ENCODE measurements at regions not wholly inside any gene's neighbourhood (a gene's known extent, or its start where the extent isn't known, plus 50 kb on each side); places are given as distances from the start of the nearest gene placed in this dataset.

- Histone ChIP-seq H3K4me2 (ENCODE audit: low read depth, low read length) (no peak overlapping the region), H3K27me3 (ENCODE audit: control insufficient read depth in 1 of 2, insufficient read depth in 2 of 2, low read length in 2 of 2) (no peaks in the 10 kb centered on the region), H3K27ac (ENCODE audit: extremely low read length, insufficient read depth, low read length) (no peak overlapping the region), H3K4me1 (ENCODE audit: insufficient read depth, low read length) (no peaks in the 10 kb centered on the region), H3K9ac (ENCODE audit: insufficient read depth, low read depth, low read length) (no peak overlapping the region), H3K4me3 (replicated peaks in 1 of 3; ENCODE audit: insufficient read depth in 1 of 3, low read depth in 2 of 3, low read length in 3 of 3) (no peak overlapping the region), H2AFZ (ENCODE audit: low read length) (no peak overlapping the region), H3K36me3 (replicated peaks in 1 of 2; ENCODE audit: control insufficient read depth in 1 of 2, insufficient read depth in 2 of 2, low read length in 2 of 2) (no peaks in the 10 kb centered on the region), H3K9me3 (ENCODE audit: low read length) (no peaks in the 10 kb centered on the region), H3K79me2 (ENCODE audit: insufficient read depth, low read length) (no peaks in the 10 kb centered on the region), H4K20me1 (ENCODE audit: insufficient read depth, low read length) (no peaks in the 10 kb centered on the region)
- ChIA-PET CTCF (ENCODE audit: low intra/inter-chr PET ratio, low total read pairs) (no interaction called here), POLR2A (no interaction called here)
- no TSS peak for BruUV-seq (replicated peaks)
- DNase-seq (ENCODE audit: low spot score) = no peak
- intact Hi-C loops (cut with micrococcal nuclease; ENCODE audit: unreplicated experiment) = no loop called here
- in situ Hi-C loops (cut with HindIII; ENCODE audit: extremely low pct_ligation_motif_present, low pct_unique_long_range_greater_than_20kb) = no loop called here
- FAIRE-seq = no peak
- no peak for ATAC-seq
- TF ChIP-seq ZNF747 (CRISPR knock-in tag; IDR thresholded peaks at IDR 0.05; ENCODE audit: borderline replicate concordance) = no peak
- TF ChIP-seq GLMP (CRISPR knock-in tag; IDR thresholded peaks at IDR 0.05; ENCODE audit: borderline replicate concordance) = no peak
- TF ChIP-seq ZNF446 (CRISPR knock-in tag; IDR thresholded peaks at IDR 0.05) = no peak
- no peak for TF ChIP-seq CTCF (CRISPR knock-in tag; IDR thresholded peaks at IDR 0.05)
- no peak for TF ChIP-seq THRA (CRISPR knock-in tag; IDR thresholded peaks at IDR 0.05; ENCODE audit: borderline replicate concordance)
- no peak for TF ChIP-seq RNF219 (CRISPR knock-in tag; IDR thresholded peaks at IDR 0.05)
- no peak for TF ChIP-seq ZNF317 (CRISPR knock-in tag; IDR thresholded peaks at IDR 0.05)
- TF ChIP-seq ZNF782 (CRISPR knock-in tag; IDR thresholded peaks at IDR 0.05; ENCODE audit: borderline replicate concordance) = no peak
These were observed 93.4 kb upstream of the COL3A1 start for GRCh38 chr2:188880740-188881139.
